Activated T-cell treated with anti-CD3 and anti-CD28 coated beads, Interleukin-2, amount 50 U/mL, for 72 hours (primary cell): ENCODE measurements at regions not wholly inside any gene's neighbourhood (a gene's known extent, or its start where the extent isn't known, plus 50 kb on each side); places are given as distances from the start of the nearest gene placed in this dataset.

Experiments used
- ATAC-seq, 2 donors: fragments of 150-1000 bp; cut with Tn5 transposase; replicated peaks in 1 of 2; 2 replicates each; pipeline ENCODE4 v1.10.0; 2021; ENCODE audit warnings: moderate library complexity in 2 of 2, mild to moderate bottlenecking in 1 of 2
- DNase-seq, 2 donors: peaks; one replicate each; pipeline ENCODE4 v3.0.0; 2021 to 2022; ENCODE audit warnings: mixed read lengths in 1 of 2
- H3K27ac Mint-ChIP-seq: one replicate; pipeline ENCODE4 v1.8.0; 2022; ENCODE audit warnings: mild to moderate bottlenecking, moderate library complexity, mixed read lengths
- H3K27me3 Mint-ChIP-seq: one replicate; pipeline ENCODE4 v1.8.0; 2022; ENCODE audit warnings: low read depth, mixed read lengths
- H3K36me3 Mint-ChIP-seq, 2 donors: one replicate each; pipeline ENCODE4 v1.8.0; 2022; ENCODE audit warnings: mixed read lengths in 2 of 2, mild to moderate bottlenecking in 1 of 2; ENCODE audit not compliant: insufficient read depth in 2 of 2
- H3K4me1 Mint-ChIP-seq: one replicate; pipeline ENCODE4 v1.8.0; 2022; ENCODE audit warnings: low read depth, mixed read lengths
- H3K4me3 Mint-ChIP-seq, 2 donors: one replicate each; pipeline ENCODE4 v1.8.0; 2022; ENCODE audit warnings: mild to moderate bottlenecking in 2 of 2, mixed read lengths in 2 of 2, moderate library complexity in 2 of 2
- H3K9me3 Mint-ChIP-seq, 2 donors: one replicate each; pipeline ENCODE4 v1.8.0; 2022; ENCODE audit warnings: mixed read lengths in 2 of 2

DNA sequence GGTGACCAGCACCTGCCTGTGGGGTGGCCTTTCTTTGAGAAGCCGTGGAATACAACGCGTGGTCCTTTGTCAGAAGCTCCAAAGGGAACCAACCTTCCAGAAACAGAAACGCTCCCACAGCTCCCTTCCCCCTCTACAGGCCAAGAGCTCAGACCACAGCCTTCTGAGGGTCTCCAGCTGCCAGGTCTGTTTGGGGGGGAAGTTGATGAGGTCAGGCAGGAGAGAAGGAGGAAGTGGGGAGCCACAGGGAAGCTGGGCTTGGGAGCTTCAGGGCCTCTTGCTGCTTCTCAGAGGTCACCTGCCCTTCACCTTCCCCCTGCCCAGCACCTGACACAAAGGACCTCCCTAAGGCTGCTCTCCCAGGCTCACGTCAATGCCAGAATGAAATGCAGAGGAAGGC lies 287.7 kb upstream of the ID2 start:
- H3K4me1 Mint-ChIP-seq: peaks cover 3% of the 10 kb centered on the region
- H3K27ac Mint-ChIP-seq: no peak overlapping the region
- ATAC-seq: no peak
- no peak overlapping the region for H3K4me3 Mint-ChIP-seq
- peaks cover 3 to 8% of the 10 kb centered on the region in 2 donors for H3K9me3 Mint-ChIP-seq
- H3K36me3 Mint-ChIP-seq: no peaks in the 10 kb centered on the region
- H3K27me3 Mint-ChIP-seq: no peaks in the 10 kb centered on the region
- no peak for DNase-seq

DNA sequence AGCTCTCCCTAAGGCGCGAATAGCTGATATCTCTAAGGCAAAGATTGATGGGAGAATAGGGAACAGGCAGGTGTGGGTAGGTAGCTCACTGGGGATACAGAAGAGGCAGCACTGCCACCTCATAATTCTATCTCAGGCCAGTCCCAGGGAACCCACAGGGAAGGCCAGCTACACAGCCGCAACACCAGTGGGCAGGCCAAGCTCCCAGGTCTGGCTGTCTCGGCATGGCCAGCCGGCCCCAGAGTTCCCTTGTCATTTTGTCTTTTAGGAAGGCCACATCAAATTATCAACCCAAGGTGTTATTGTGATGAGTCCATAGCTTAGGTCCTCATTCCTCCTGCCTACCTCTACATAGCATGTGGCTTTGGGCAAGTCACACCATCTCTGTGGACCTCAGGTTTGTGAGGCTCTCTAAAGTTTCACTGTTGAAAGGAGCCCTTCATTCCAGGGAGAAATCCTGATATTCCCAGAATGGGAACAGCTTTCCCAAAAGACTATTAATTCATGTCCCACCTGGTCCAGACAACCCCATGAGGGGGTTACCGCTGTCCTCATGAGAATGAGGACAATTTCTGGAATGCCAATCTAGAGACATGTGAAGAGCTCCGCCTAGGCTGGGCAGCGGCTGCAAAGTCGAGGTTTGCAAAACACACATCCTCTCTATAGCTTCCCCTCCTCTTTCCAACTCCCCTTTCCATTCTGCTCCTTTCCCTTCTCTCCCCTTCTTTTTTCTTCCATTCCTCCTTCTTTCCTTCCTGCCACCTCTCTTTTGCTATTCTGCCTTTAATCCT lies 287.1 kb upstream of the ID2 start:
- Mint-ChIP-seq H3K4me3 (no peak overlapping the region), H3K27me3 (no peaks in the 10 kb centered on the region), H3K27ac (no peak overlapping the region), H3K4me1 (no peaks in the 10 kb centered on the region), H3K36me3 (no peaks in the 10 kb centered on the region), H3K9me3 (peaks cover 3 to 8% of the 10 kb centered on the region in 2 donors)
- DNase-seq (no peak), ATAC-seq (no peak)

DNA sequence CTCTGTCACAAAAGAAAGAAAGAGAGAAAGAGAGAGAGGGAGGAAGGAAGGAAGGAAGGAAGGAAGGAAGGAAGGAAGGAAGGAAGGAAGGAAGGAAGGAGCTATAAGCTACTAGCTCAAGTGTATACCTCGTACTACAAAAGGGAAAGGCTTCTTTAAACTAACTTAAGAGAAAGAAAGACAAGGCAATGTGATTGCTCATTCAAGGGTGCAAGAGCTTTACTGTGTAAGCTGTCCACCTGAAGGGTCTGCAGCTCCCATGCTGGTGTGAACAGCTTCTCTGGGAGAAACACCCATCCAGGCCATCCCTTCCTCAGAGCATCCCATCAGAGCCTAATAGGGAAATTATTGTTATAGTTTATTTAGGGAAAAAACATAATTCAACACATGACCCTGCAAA lies 286.1 kb upstream of the ID2 start:
- DNase-seq (no peak), ATAC-seq (no peak)
- Mint-ChIP-seq H3K4me3 (no peak overlapping the region), H3K27me3 (peaks cover 2% of the 10 kb centered on the region), H3K27ac (no peak overlapping the region), H3K36me3 (no peaks in the 10 kb centered on the region), H3K9me3 (peaks cover 3 to 8% of the 10 kb centered on the region in 2 donors), H3K4me1 (no peaks in the 10 kb centered on the region)

DNA sequence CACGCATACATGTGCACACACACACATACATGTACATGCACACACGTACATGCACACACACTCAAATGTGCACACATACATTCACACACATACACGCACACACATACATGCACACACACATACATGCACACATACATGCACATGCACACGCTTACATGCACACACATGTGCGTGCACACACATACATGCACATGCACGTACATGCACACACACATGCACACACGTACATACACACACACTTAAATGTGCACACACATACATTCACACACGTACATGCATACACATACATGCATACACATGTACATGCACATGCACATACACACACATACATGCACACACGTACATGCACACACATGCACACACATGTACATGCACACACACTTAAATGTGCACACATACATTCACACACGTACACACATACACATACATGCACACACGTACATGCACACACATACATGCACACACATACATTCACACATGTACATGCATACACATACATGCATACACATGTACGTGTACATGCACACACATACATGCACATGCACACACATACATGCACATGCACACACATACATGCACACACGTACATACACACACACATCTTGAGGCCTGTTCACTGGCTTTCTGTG lies 283.7 kb upstream of the ID2 start:
- H3K9me3 Mint-ChIP-seq: peaks cover 3 to 8% of the 10 kb centered on the region in 2 donors
- H3K27me3 Mint-ChIP-seq: peaks cover 9% of the 10 kb centered on the region
- H3K4me3 Mint-ChIP-seq: no peak overlapping the region
- peaks cover 3% of the 10 kb centered on the region for H3K4me1 Mint-ChIP-seq
- no peaks in the 10 kb centered on the region for H3K36me3 Mint-ChIP-seq
- H3K27ac Mint-ChIP-seq: no peak overlapping the region
- no peak for ATAC-seq
- DNase-seq: no peak

DNA sequence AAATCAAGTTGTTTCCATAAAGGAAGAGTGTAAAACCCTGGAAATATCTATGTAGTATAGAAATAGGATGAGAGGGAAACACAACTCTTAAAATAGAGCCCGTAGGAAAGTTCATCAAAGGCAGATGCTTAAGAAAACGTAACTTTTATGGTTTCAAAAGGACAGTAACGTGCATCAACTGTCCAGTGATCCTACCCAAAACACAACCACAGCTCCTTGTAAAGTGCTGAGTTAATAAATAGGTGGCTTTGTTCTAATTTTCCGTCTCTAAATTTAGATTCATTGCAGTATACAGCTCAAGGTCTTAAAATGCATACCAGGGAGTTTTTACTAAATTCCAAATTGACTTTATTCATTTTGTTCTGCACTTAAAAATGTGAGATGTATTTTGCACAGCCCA lies 282.1 kb upstream of the ID2 start:
- ATAC-seq (no peak), DNase-seq (no peak)
- Mint-ChIP-seq H3K4me1 (peaks cover 9% of the 10 kb centered on the region), H3K4me3 (no peak overlapping the region), H3K27ac (no peak overlapping the region), H3K36me3 (no peaks in the 10 kb centered on the region), H3K9me3 (peaks cover 3 to 8% of the 10 kb centered on the region in 2 donors), H3K27me3 (peaks cover 22% of the 10 kb centered on the region)

DNA sequence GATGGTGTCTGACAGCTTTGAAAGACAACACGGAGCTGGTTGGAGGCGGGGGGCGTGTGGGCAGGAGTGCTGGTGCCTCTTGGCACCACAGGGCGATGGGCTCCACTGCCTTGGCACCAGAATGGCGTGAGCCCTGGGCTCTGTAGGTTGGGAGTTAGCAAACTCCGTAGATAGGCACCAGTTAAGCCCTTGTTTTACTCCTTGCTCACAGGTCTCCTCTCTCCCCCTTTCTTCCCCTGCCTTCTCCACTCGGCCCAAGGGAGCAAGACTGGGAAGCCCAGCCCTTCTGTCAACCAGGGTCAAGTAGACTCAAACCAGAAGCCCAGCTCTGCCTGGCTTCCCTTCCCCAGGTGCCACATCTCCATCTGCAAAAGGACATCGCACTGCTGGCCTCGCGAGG lies 281.7 kb upstream of the ID2 start:
- ATAC-seq (no peak), DNase-seq (no peak)
- peaks cover 22% of the 10 kb centered on the region for H3K27me3 Mint-ChIP-seq
- no peaks in the 10 kb centered on the region for H3K36me3 Mint-ChIP-seq
- H3K9me3 Mint-ChIP-seq: peaks cover 3 to 8% of the 10 kb centered on the region in 2 donors
- no peak overlapping the region for H3K27ac Mint-ChIP-seq
- peaks cover 9% of the 10 kb centered on the region for H3K4me1 Mint-ChIP-seq
- no peak overlapping the region for H3K4me3 Mint-ChIP-seq

DNA sequence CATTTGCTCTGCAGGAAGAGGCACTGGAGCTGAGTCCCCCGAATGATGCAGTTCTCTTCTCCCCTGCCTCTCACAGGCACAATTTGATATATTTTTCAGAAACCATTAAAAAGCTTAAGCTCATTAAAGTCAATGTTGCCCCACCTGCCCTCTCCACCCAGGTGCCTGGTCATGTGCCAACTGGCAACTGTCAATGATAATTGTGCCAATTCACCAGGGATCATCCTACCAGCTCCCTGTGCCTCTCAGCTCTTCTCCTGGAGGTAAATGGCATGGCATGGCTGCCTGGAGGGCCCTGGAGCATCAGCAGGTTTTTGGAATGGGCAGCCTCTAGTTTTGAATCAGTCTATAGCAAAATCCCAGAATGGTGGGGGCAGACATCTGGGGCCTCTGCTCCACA lies 279.6 kb upstream of the ID2 start:
- H3K36me3 Mint-ChIP-seq: no peaks in the 10 kb centered on the region
- no peak overlapping the region for H3K4me3 Mint-ChIP-seq
- H3K27me3 Mint-ChIP-seq: peaks cover 28% of the 10 kb centered on the region
- H3K4me1 Mint-ChIP-seq: peaks cover 15% of the 10 kb centered on the region
- H3K9me3 Mint-ChIP-seq: peaks cover 3 to 8% of the 10 kb centered on the region in 2 donors
- ATAC-seq (no peak), DNase-seq (no peak)
- H3K27ac Mint-ChIP-seq: no peak overlapping the region

DNA sequence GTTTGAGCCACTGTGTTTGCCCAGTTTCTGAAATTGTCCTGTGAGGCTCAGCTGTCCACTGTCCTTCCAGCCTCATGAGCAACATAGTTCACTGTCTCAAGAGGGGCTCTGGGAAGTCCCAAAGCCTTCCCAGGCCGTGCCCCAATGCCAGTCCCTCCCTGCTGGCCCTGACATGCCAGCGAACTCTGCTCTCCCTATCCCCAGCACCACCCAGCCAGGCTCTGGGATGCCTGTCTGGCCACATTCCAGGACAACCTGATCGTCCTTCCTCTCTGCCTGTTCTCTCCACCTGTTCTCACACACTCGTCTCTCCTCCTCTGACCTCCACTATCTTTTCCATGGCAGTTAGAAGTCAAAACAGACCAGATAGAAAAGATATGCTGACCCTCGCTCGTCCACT lies 278.0 kb upstream of the ID2 start:
- ATAC-seq (no peak), DNase-seq (no peak)
- Mint-ChIP-seq H3K4me3 (no peak overlapping the region), H3K36me3 (no peaks in the 10 kb centered on the region), H3K4me1 (peaks cover 32% of the 10 kb centered on the region), H3K27ac (no peak overlapping the region), H3K9me3 (no peaks in the 10 kb centered on the region), H3K27me3 (peaks cover 28% of the 10 kb centered on the region)

DNA sequence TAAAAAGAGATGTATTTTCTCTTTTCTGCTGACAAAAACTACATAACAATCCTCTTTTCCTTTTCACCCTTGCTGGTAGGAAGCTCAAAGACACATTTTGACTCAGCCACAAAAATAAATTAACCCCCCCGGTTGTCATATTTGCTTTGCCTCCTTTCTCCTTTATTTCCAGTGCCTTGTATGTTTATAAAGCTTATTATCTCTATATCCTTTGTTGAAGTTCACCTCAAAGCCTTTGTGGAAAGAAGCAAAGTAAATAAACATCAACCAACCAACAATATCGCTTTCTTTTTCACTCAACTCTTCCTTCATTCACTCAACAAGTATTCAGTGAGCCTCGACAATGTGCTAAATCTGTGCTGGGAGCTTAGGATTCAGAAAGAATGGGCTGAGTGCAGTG lies 276.5 kb upstream of the ID2 start:
- DNase-seq (no peak), ATAC-seq (no peak)
- Mint-ChIP-seq H3K4me1 (peaks cover 46% of the 10 kb centered on the region), H3K27me3 (peaks cover 28% of the 10 kb centered on the region), H3K9me3 (no peaks in the 10 kb centered on the region), H3K27ac (no peak overlapping the region), H3K36me3 (no peaks in the 10 kb centered on the region), H3K4me3 (no peak overlapping the region)

DNA sequence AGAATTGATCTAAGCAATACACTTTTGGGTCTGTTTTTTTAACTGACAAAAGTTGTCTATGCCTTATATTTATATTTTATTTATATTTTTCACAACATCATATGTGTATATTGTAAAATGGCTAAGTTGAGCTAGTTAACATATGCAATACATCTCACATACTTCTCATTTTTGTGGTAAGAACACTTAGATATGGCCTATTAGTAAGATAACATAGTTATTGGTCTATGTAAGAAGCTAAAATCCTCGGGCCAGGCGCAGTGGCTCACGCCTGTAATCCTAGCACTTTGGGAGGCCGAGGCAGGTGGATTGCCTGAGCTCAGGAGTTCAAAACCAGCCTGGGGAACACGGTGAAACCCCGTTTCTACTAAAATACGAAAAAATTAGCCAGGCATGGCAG lies 275.6 kb upstream of the ID2 start:
- no peak overlapping the region for H3K4me3 Mint-ChIP-seq
- peaks cover 50% of the 10 kb centered on the region for H3K4me1 Mint-ChIP-seq
- no peak for DNase-seq
- no peak overlapping the region for H3K27ac Mint-ChIP-seq
- peaks cover 27% of the 10 kb centered on the region for H3K27me3 Mint-ChIP-seq
- no peaks in the 10 kb centered on the region for H3K9me3 Mint-ChIP-seq
- H3K36me3 Mint-ChIP-seq: no peaks in the 10 kb centered on the region
- ATAC-seq: no peak

DNA sequence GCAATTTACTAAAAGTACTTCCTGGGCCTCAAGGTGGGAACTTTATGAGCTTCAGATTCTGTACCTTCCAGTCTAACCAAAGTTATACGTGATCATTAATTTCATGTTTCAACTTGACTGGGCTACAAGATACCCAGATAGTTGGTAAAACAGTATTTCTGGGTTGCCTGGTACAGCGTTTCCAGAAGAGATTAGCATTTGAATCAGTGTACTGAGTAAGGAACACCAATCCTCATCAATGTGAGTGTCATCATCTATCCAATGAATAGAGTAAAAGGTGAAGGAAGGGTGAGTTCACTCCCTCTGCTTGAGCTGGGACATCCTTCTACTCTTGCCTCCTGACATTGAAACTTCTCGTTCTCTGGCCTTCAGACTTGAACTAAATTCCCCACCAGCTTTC lies 274.5 kb upstream of the ID2 start:
- H3K36me3 Mint-ChIP-seq: no peaks in the 10 kb centered on the region
- no peak overlapping the region for H3K4me3 Mint-ChIP-seq
- no peak for DNase-seq
- ATAC-seq: no peak
- H3K27me3 Mint-ChIP-seq: peaks cover 38% of the 10 kb centered on the region
- no peaks in the 10 kb centered on the region for H3K9me3 Mint-ChIP-seq
- H3K4me1 Mint-ChIP-seq: peaks cover 53% of the 10 kb centered on the region
- no peak overlapping the region for H3K27ac Mint-ChIP-seq

DNA sequence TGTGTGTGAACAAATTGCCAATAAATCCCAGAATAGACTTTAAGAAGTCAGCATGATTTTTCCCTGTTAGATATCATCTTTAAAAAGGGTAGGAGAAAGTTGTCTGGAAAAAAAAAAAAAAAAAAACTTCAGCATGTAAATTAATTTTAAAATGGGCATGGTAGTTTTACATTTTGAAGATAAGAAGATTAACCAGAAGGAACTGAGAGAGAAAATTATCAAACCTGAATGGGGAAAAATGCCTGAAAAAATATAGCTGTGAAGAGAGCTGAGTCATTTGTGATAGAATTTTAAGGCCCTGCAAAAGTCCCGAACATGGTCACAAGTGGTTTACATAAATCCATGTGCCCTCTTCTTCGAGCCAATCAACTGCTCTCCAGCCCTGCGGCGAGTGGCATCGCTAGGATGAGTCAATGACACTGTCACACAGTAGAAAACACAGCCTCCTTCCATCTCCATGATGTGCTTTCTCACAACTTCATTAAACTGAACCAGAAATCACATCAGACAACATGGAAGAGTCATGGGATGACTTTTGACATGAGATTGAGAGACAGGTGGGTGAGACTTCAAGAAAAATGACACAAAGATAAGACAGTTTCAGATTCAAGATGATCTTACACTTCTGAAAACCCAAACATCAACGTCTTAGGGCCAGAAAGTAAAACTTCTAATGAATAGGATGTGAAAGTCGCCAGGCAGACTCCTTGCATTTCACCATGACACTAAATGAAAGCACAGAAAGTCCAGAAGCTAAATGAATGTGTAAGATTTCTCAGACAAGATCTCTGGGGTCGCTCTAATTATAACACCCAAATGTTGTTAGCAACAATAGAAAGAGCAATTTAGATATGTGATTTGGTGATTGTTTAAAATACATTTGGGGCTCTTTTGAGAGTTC lies 273.0 kb upstream of the ID2 start:
- Mint-ChIP-seq H3K27me3 (peaks cover 27% of the 10 kb centered on the region), H3K9me3 (no peaks in the 10 kb centered on the region), H3K27ac (peak overlapping the region; percentile 91), H3K4me3 (peak overlapping the region; percentile 58 to 70), H3K4me1 (peaks cover 44% of the 10 kb centered on the region), H3K36me3 (no peaks in the 10 kb centered on the region)
- DNase-seq (peak; percentile 78 to 85), ATAC-seq (peak; percentile 97)
